Keratinocyte (primary cell): ENCODE measurements at regions not wholly inside any gene's neighbourhood (a gene's known extent, or its start where the extent isn't known, plus 50 kb on each side); places are given as distances from the start of the nearest gene placed in this dataset.

Experiments used
- EZH2 ChIP-seq: IDR thresholded peaks from one replicate; pipeline ENCODE4 v1.6.1; 2012; ENCODE audit warnings: inconsistent platforms, mild to moderate bottlenecking, low read length, moderate library complexity
- TF ChIP-seq, protein P1 (sequence below), 3 experiments: IDR thresholded peaks in 1 of 3; conservative IDR thresholded peaks in 1 of 3; optimal IDR thresholded peaks in 1 of 3; 2 replicates in 2 of 3; 3 replicates in 1 of 3; pipeline versions ENCODE3 to v1.5.1; 2011; ENCODE audit warnings: low read length in 3 of 3, mild to moderate bottlenecking in 3 of 3, moderate library complexity in 2 of 3, control low read depth in 1 of 3, inconsistent platforms in 1 of 3; ENCODE audit not compliant: insufficient read depth in 2 of 3; ENCODE audit errors: extremely low read depth in 1 of 3

DNA sequence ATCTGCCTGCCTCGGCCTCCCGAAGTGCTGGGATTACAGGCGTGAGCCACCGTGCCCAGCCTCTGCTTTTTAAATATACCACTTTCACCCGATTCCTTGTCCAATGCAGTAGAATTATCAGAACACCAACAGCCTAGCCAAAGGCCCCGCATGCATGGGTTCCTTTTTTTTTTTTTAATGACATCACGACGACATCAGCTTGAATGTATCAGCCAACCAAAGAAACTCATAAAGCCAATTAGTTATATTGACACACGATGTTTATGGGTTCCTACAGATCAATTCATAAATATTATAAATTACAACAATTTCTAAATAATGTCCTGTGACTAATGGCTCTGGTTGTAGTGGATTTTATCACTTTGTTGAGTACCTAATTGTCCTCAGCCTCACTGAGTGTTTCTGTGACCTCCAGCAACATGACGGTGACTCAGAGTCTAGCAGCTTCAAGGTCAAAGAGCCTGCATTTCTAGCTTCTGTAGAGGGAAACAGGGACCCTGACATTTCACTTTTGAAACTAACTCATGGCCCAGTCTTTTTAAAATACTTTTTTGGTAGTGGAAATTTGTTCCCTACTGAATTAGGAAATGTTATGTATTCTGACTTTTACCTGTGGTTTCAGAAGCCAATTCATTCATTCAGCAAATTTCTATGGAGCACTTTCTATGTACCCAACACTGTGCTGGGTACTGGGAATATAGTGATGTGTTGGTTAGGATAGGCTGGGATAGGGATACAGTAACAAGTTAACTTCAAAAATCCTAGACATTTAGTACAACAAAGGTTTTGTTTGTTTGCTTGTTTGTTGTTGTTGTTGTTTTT, 144.1 kb downstream of the SUDS3 start:
- TF ChIP-seq, protein P1, sequence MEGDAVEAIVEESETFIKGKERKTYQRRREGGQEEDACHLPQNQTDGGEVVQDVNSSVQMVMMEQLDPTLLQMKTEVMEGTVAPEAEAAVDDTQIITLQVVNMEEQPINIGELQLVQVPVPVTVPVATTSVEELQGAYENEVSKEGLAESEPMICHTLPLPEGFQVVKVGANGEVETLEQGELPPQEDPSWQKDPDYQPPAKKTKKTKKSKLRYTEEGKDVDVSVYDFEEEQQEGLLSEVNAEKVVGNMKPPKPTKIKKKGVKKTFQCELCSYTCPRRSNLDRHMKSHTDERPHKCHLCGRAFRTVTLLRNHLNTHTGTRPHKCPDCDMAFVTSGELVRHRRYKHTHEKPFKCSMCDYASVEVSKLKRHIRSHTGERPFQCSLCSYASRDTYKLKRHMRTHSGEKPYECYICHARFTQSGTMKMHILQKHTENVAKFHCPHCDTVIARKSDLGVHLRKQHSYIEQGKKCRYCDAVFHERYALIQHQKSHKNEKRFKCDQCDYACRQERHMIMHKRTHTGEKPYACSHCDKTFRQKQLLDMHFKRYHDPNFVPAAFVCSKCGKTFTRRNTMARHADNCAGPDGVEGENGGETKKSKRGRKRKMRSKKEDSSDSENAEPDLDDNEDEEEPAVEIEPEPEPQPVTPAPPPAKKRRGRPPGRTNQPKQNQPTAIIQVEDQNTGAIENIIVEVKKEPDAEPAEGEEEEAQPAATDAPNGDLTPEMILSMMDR (optimal IDR thresholded peaks at IDR 0.05 in 1 of 3, IDR thresholded peaks at IDR 0.05 in 1 of 3, conservative IDR thresholded peaks at IDR 0.05 in 1 of 3; ENCODE audit: extremely low read depth in 1 of 3, insufficient read depth in 2 of 3, low read length in 3 of 3): no peak
- TF ChIP-seq EZH2: no peak
